ENCODE measurements at regions not wholly inside any gene's neighbourhood (a gene's known extent, or its start where the extent isn't known, plus 50 kb on each side); places are given as distances from the start of the nearest gene placed in this dataset.
"Not testable (repeated sequence)": the region's sequence is repeated elsewhere in the genome, so short reads cannot be mapped to it uniquely, and the experiment has no call there.

DNA sequence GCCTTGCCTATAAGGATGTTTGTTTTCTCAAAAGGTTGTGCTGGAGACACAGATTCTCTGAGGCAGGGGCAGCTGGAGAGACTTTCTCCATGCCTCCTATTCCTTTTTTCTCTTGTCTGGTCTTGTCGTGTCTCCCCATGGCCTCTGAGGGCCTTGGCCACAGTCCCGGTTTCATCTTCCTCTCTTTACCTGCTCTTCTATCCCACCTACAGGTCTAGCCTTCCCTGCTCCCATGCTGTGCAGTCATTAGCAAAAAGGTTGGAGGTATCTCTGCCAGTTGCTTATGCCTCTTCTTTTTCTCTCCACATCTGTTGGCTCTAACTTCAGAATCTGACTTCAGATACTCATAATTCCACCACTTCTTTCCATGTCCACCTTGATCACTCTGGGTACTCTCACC is 191.1 kb downstream of the IL20RB start:
- Histone ChIP-seq H3K36me3 (ENCODE audit: control insufficient read depth in 4 of 4, insufficient read depth in 4 of 4, low read length in 3 of 4) (no peaks in the 10 kb centered on the region), H3K4me3 (ENCODE audit: control insufficient read depth in 1 of 7, extremely low read depth in 1 of 7, insufficient read depth in 4 of 7, low read depth in 2 of 7, low read length in 6 of 7) (no peak overlapping the region), H3K4me1 (ENCODE audit: control extremely low read depth in 1 of 4, control insufficient read depth in 4 of 4, insufficient read depth in 4 of 4, low read length in 3 of 4) (no peaks in the 10 kb centered on the region), H3K9me3 (ENCODE audit: control extremely low read depth in 1 of 5, control insufficient read depth in 4 of 5, insufficient read depth in 2 of 5, low read depth in 1 of 5, low read length in 4 of 5) (no peaks in the 10 kb centered on the region), H3K27ac (ENCODE audit: insufficient read depth in 1 of 2, low read depth in 1 of 2, low read length in 2 of 2, poor library complexity in 1 of 2, severe bottlenecking in 2 of 2) (no peak overlapping the region), H3K27me3 (replicated peaks in 2 of 5; ENCODE audit: control insufficient read depth in 4 of 5, insufficient read depth in 5 of 5, low read length in 4 of 5) (peaks cover 0 to 7% (median 3%) of the 10 kb centered on the region in 5 experiments)
- no peak for DNase-seq
- 39% methylated on average over 2 of the region's 2 CpGs for WGBS (ENCODE audit: insufficient coverage)
- ChIA-PET POLR2A (no interaction called here), CTCF (no interaction called here)

GRCh38 chr3:137150825-137151224 is 193.0 kb downstream of the IL20RB start:
- Histone ChIP-seq H3K4me3 (ENCODE audit: control insufficient read depth in 1 of 7, extremely low read depth in 1 of 7, insufficient read depth in 4 of 7, low read depth in 2 of 7, low read length in 6 of 7) (no peak overlapping the region), H3K9me3 (ENCODE audit: control extremely low read depth in 1 of 5, control insufficient read depth in 4 of 5, insufficient read depth in 2 of 5, low read depth in 1 of 5, low read length in 4 of 5) (no peaks in the 10 kb centered on the region), H3K27me3 (replicated peaks in 2 of 5; ENCODE audit: control insufficient read depth in 4 of 5, insufficient read depth in 5 of 5, low read length in 4 of 5) (peaks cover 0 to 7% (median 3%) of the 10 kb centered on the region in 5 experiments), H3K36me3 (ENCODE audit: control insufficient read depth in 4 of 4, insufficient read depth in 4 of 4, low read length in 3 of 4) (no peaks in the 10 kb centered on the region), H3K27ac (ENCODE audit: insufficient read depth in 1 of 2, low read depth in 1 of 2, low read length in 2 of 2, poor library complexity in 1 of 2, severe bottlenecking in 2 of 2) (no peak overlapping the region), H3K4me1 (ENCODE audit: control extremely low read depth in 1 of 4, control insufficient read depth in 4 of 4, insufficient read depth in 4 of 4, low read length in 3 of 4) (no peaks in the 10 kb centered on the region)
- ChIA-PET POLR2A (no interaction called here), CTCF (no interaction called here)
- WGBS (ENCODE audit: insufficient coverage) = 83% methylated on average over 1 of the region's 5 CpGs
- no peak for DNase-seq

DNA sequence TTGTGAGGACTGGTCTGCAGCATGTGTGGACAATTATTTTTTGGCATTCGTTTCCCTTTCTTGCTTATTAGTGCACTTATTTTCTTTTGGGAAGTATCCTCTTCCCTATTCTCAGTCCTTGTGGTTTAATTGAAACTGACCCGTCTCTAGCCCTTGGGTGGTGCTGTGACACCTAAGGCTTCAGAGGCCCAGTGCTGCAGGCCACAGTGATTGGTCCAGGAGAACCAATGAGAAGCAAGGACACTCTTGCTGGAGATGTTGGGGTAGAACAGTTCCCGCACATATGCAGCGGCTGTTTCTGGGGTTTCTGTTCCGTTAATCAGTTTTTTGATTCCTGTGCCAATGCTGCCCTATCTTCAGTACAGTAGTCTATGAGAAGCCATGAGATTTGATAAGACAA is 195.3 kb downstream of the IL20RB start:
- WGBS (ENCODE audit: insufficient coverage) = no CpG with 5 or more reads among the region's 5 CpGs
- H3K4me3 ChIP-seq (ENCODE audit: control insufficient read depth in 1 of 7, extremely low read depth in 1 of 7, insufficient read depth in 4 of 7, low read depth in 2 of 7, low read length in 6 of 7); POLR2A ChIA-PET: not testable (repeated sequence)

GRCh38 chr3:137163241-137163871 is 205.6 kb downstream of the IL20RB start:
- WGBS (ENCODE audit: insufficient coverage) = 39% methylated on average over 4 of the region's 6 CpGs
- Histone ChIP-seq H3K27ac (ENCODE audit: insufficient read depth in 1 of 2, low read depth in 1 of 2, low read length in 2 of 2, poor library complexity in 1 of 2, severe bottlenecking in 2 of 2) (no peak overlapping the region), H3K27me3 (replicated peaks in 2 of 5; ENCODE audit: control insufficient read depth in 4 of 5, insufficient read depth in 5 of 5, low read length in 4 of 5) (peaks cover 0 to 4% (median 0%) of the 10 kb centered on the region in 5 experiments), H3K4me1 (ENCODE audit: control extremely low read depth in 1 of 4, control insufficient read depth in 4 of 4, insufficient read depth in 4 of 4, low read length in 3 of 4) (no peaks in the 10 kb centered on the region), H3K4me3 (ENCODE audit: control insufficient read depth in 1 of 7, extremely low read depth in 1 of 7, insufficient read depth in 4 of 7, low read depth in 2 of 7, low read length in 6 of 7) (peak overlapping the region in 1 of 7 experiments; percentile 52), H3K9me3 (ENCODE audit: control extremely low read depth in 1 of 5, control insufficient read depth in 4 of 5, insufficient read depth in 2 of 5, low read depth in 1 of 5, low read length in 4 of 5) (no peaks in the 10 kb centered on the region), H3K36me3 (ENCODE audit: control insufficient read depth in 4 of 4, insufficient read depth in 4 of 4, low read length in 3 of 4) (no peaks in the 10 kb centered on the region)
- CTCF ChIA-PET = no interaction called here
- no peak for DNase-seq
- POLR2A ChIA-PET = no interaction called here

More for the DNA sequence above, 195.3 kb downstream of the IL20RB start:
- H3K36me3 ChIP-seq (ENCODE audit: control insufficient read depth in 4 of 4, insufficient read depth in 4 of 4, low read length in 3 of 4); H3K27me3 ChIP-seq (replicated peaks in 2 of 5; ENCODE audit: control insufficient read depth in 4 of 5, insufficient read depth in 5 of 5, low read length in 4 of 5); H3K27ac ChIP-seq (ENCODE audit: insufficient read depth in 1 of 2, low read depth in 1 of 2, low read length in 2 of 2, poor library complexity in 1 of 2, severe bottlenecking in 2 of 2); H3K9me3 ChIP-seq (ENCODE audit: control extremely low read depth in 1 of 5, control insufficient read depth in 4 of 5, insufficient read depth in 2 of 5, low read depth in 1 of 5, low read length in 4 of 5); H3K4me1 ChIP-seq (ENCODE audit: control extremely low read depth in 1 of 4, control insufficient read depth in 4 of 4, insufficient read depth in 4 of 4, low read length in 3 of 4); DNase-seq; CTCF ChIA-PET: not testable (repeated sequence)

DNA sequence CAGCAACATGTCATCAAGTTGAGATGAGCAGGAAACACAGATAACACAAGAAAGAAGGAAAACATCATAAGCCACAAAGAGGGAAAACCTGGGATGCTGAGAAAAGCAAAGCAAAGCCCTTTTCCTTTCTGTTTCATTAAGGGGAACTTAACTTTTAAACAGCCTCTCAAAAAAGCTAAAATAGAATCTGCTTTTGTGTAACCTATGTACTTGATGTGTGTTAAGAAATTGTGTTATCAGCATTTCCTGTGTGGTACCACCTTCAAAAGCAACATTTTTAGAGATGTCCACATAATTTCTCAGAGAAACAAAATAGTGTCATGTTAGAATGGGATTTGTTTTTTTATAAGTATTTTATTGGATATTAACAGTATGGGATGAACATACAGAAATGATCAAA is 206.2 kb downstream of the IL20RB start:
- Histone ChIP-seq H3K36me3 (ENCODE audit: control insufficient read depth in 4 of 4, insufficient read depth in 4 of 4, low read length in 3 of 4) (no peaks in the 10 kb centered on the region), H3K4me3 (ENCODE audit: control insufficient read depth in 1 of 7, extremely low read depth in 1 of 7, insufficient read depth in 4 of 7, low read depth in 2 of 7, low read length in 6 of 7) (peak overlapping the region in 1 of 7 experiments; percentile 52), H3K27me3 (replicated peaks in 2 of 5; ENCODE audit: control insufficient read depth in 4 of 5, insufficient read depth in 5 of 5, low read length in 4 of 5) (peaks cover 0 to 4% (median 0%) of the 10 kb centered on the region in 5 experiments), H3K27ac (ENCODE audit: insufficient read depth in 1 of 2, low read depth in 1 of 2, low read length in 2 of 2, poor library complexity in 1 of 2, severe bottlenecking in 2 of 2) (no peak overlapping the region), H3K9me3 (ENCODE audit: control extremely low read depth in 1 of 5, control insufficient read depth in 4 of 5, insufficient read depth in 2 of 5, low read depth in 1 of 5, low read length in 4 of 5) (no peaks in the 10 kb centered on the region), H3K4me1 (ENCODE audit: control extremely low read depth in 1 of 4, control insufficient read depth in 4 of 4, insufficient read depth in 4 of 4, low read length in 3 of 4) (no peaks in the 10 kb centered on the region)
- ChIA-PET POLR2A (no interaction called here), CTCF (no interaction called here)
- no peak for DNase-seq

- 100% methylated on average over 5 of the region's 7 CpGs for WGBS (ENCODE audit: insufficient coverage)
- H3K4me3 ChIP-seq (ENCODE audit: control insufficient read depth in 1 of 7, extremely low read depth in 1 of 7, insufficient read depth in 4 of 7, low read depth in 2 of 7, low read length in 6 of 7) = no peak overlapping the region
- no peak overlapping the region for H3K27ac ChIP-seq (ENCODE audit: insufficient read depth in 1 of 2, low read depth in 1 of 2, low read length in 2 of 2, poor library complexity in 1 of 2, severe bottlenecking in 2 of 2)
- DNase-seq = no peak
- H3K36me3 ChIP-seq (ENCODE audit: control insufficient read depth in 4 of 4, insufficient read depth in 4 of 4, low read length in 3 of 4) = no peaks in the 10 kb centered on the region
- H3K4me1 ChIP-seq (ENCODE audit: control extremely low read depth in 1 of 4, control insufficient read depth in 4 of 4, insufficient read depth in 4 of 4, low read length in 3 of 4) = no peaks in the 10 kb centered on the region
- ChIA-PET POLR2A (no interaction called here), CTCF (no interaction called here)
- peaks cover 0 to 2% (median 0%) of the 10 kb centered on the region in 5 experiments for H3K27me3 ChIP-seq (replicated peaks in 2 of 5; ENCODE audit: control insufficient read depth in 4 of 5, insufficient read depth in 5 of 5, low read length in 4 of 5)
- no peaks in the 10 kb centered on the region for H3K9me3 ChIP-seq (ENCODE audit: control extremely low read depth in 1 of 5, control insufficient read depth in 4 of 5, insufficient read depth in 2 of 5, low read depth in 1 of 5, low read length in 4 of 5)
These were observed 207.5 kb downstream of the IL20RB start for GRCh38 chr3:137165117-137165806.

GRCh38 chr3:137171834-137172603 is 214.2 kb downstream of the IL20RB start:
- H3K27ac ChIP-seq (ENCODE audit: insufficient read depth in 1 of 2, low read depth in 1 of 2, low read length in 2 of 2, poor library complexity in 1 of 2, severe bottlenecking in 2 of 2) = no peak overlapping the region
- no peaks in the 10 kb centered on the region for H3K4me1 ChIP-seq (ENCODE audit: control extremely low read depth in 1 of 4, control insufficient read depth in 4 of 4, insufficient read depth in 4 of 4, low read length in 3 of 4)
- H3K4me3 ChIP-seq (ENCODE audit: control insufficient read depth in 1 of 7, extremely low read depth in 1 of 7, insufficient read depth in 4 of 7, low read depth in 2 of 7, low read length in 6 of 7) = no peak overlapping the region
- ChIA-PET CTCF (no interaction called here), POLR2A (no interaction called here)
- no peaks in the 10 kb centered on the region for H3K27me3 ChIP-seq (replicated peaks in 2 of 5; ENCODE audit: control insufficient read depth in 4 of 5, insufficient read depth in 5 of 5, low read length in 4 of 5)
- 94% methylated on average over 2 of the region's 5 CpGs for WGBS (ENCODE audit: insufficient coverage)
- no peaks in the 10 kb centered on the region for H3K36me3 ChIP-seq (ENCODE audit: control insufficient read depth in 4 of 4, insufficient read depth in 4 of 4, low read length in 3 of 4)
- no peak for DNase-seq
- H3K9me3 ChIP-seq (ENCODE audit: control extremely low read depth in 1 of 5, control insufficient read depth in 4 of 5, insufficient read depth in 2 of 5, low read depth in 1 of 5, low read length in 4 of 5) = no peaks in the 10 kb centered on the region
